KMS-11 (cell line): ENCODE measurements at regions not wholly inside any gene's neighbourhood (a gene's known extent, or its start where the extent isn't known, plus 50 kb on each side); places are given as distances from the start of the nearest gene placed in this dataset.

ENCODE experiments used
- H2AFZ ChIP-seq: fragments of 200-600 bp; sonication (generic); 2 replicates; pipeline ENCODE4 v1.6.1; 2016; ENCODE audit warnings: antibody characterized with exemption, mixed run types, low read depth
- H3K27ac ChIP-seq: fragments of 200-600 bp; sonication (generic); 2 replicates; pipeline ENCODE4 v1.6.1; 2016; ENCODE audit warnings: mild to moderate bottlenecking, mixed run types
- H3K27me3 ChIP-seq: fragments of 200-600 bp; sonication (generic); 2 replicates; pipeline ENCODE4 v1.6.1; 2017; ENCODE audit warnings: mild to moderate bottlenecking, low read depth, mixed run types, moderate library complexity; ENCODE audit not compliant: insufficient read depth
- H3K36me3 ChIP-seq: fragments of 200-600 bp; sonication (generic); 2 replicates; pipeline ENCODE4 v1.6.1; 2017; ENCODE audit warnings: mild to moderate bottlenecking, mixed run types; ENCODE audit not compliant: insufficient read depth
- H3K4me1 ChIP-seq: fragments of 200-600 bp; sonication (generic); 2 replicates; pipeline ENCODE4 v1.6.1; 2016; ENCODE audit warnings: mild to moderate bottlenecking, low read depth, mixed run types; ENCODE audit not compliant: poor library complexity, severe bottlenecking
- H3K4me2 ChIP-seq: fragments of 200-600 bp; sonication (generic); 2 replicates; pipeline ENCODE4 v1.7.0; 2016; ENCODE audit warnings: mild to moderate bottlenecking, mixed run types
- H3K4me3 ChIP-seq: fragments of 200-600 bp; sonication (generic); IDR thresholded peaks from 2 replicates; pipeline ENCODE4 v1.6.1; 2017; ENCODE audit warnings: low read depth, low read length, mixed read lengths; ENCODE audit not compliant: insufficient read depth
- H3K79me2 ChIP-seq: fragments of 200-600 bp; sonication (generic); 2 replicates; pipeline ENCODE4 v1.6.1; 2016; ENCODE audit warnings: low read depth, mixed run types; ENCODE audit not compliant: insufficient read depth
- H3K9ac ChIP-seq: fragments of 200-600 bp; sonication (generic); 2 replicates; pipeline ENCODE4 v1.6.1; 2016; ENCODE audit warnings: mild to moderate bottlenecking, mixed run types
- H4K20me1 ChIP-seq: fragments of 200-600 bp; sonication (generic); 2 replicates; pipeline ENCODE4 v1.6.1; 2016; ENCODE audit warnings: mild to moderate bottlenecking, mixed run types; ENCODE audit not compliant: insufficient read depth
- CTCF ChIP-seq: fragments of 200-600 bp; sonication (generic); conservative IDR thresholded peaks from 2 replicates; pipeline ENCODE4 v1.6.1; 2017; ENCODE audit warnings: low read depth, mild to moderate bottlenecking, antibody characterized with exemption, low read length, moderate library complexity, mixed read lengths

GRCh38 chr4:156413239-156414135 is 459.8 kb upstream of the CTSO start:
- Histone ChIP-seq H3K27me3 (no peaks in the 10 kb centered on the region), H4K20me1 (no peaks in the 10 kb centered on the region), H3K4me3 (no peak overlapping the region), H2AFZ (no peak overlapping the region), H3K79me2 (no peaks in the 10 kb centered on the region), H3K27ac (no peak overlapping the region), H3K4me1 (no peaks in the 10 kb centered on the region), H3K4me2 (no peak overlapping the region), H3K9ac (no peak overlapping the region), H3K36me3 (no peaks in the 10 kb centered on the region)
- TF ChIP-seq CTCF = no peak

GRCh38 chr4:156411531-156411930 is 457.9 kb upstream of the CTSO start:
- no peak overlapping the region for H3K9ac ChIP-seq
- H3K79me2 ChIP-seq = no peaks in the 10 kb centered on the region
- TF ChIP-seq CTCF = no peak

GRCh38 chr4:156408749-156409148 is 455.1 kb upstream of the CTSO start:
- no peak overlapping the region for H3K4me2 ChIP-seq
- H3K27ac ChIP-seq = no peak overlapping the region
- no peaks in the 10 kb centered on the region for H3K79me2 ChIP-seq
- no peaks in the 10 kb centered on the region for H3K36me3 ChIP-seq
- H3K27me3 ChIP-seq = no peaks in the 10 kb centered on the region
- no peak overlapping the region for H2AFZ ChIP-seq
- H3K4me3 ChIP-seq = no peak overlapping the region
- H3K4me1 ChIP-seq = no peaks in the 10 kb centered on the region
- H3K9ac ChIP-seq = no peak overlapping the region
- no peak for TF ChIP-seq CTCF
- H4K20me1 ChIP-seq = no peaks in the 10 kb centered on the region

More at GRCh38 chr4:156411531-156411930, 457.9 kb upstream of the CTSO start:
- Histone ChIP-seq H2AFZ (no peak overlapping the region), H3K36me3 (no peaks in the 10 kb centered on the region), H4K20me1 (no peaks in the 10 kb centered on the region), H3K4me1 (no peaks in the 10 kb centered on the region), H3K27me3 (no peaks in the 10 kb centered on the region), H3K4me3 (no peak overlapping the region), H3K27ac (no peak overlapping the region), H3K4me2 (no peak overlapping the region)

- H3K4me2 ChIP-seq = no peak overlapping the region
- no peaks in the 10 kb centered on the region for H3K27me3 ChIP-seq
- H3K4me3 ChIP-seq = no peak overlapping the region
- no peak overlapping the region for H3K9ac ChIP-seq
- H4K20me1 ChIP-seq = no peaks in the 10 kb centered on the region
- no peak overlapping the region for H3K27ac ChIP-seq
- no peaks in the 10 kb centered on the region for H3K36me3 ChIP-seq
- H2AFZ ChIP-seq = no peak overlapping the region
- H3K4me1 ChIP-seq = no peaks in the 10 kb centered on the region
- no peak for TF ChIP-seq CTCF
- no peaks in the 10 kb centered on the region for H3K79me2 ChIP-seq
Measured at GRCh38 chr4:156401371-156401770, 447.7 kb upstream of the CTSO start.
